ENCODE measurements at regions not wholly inside any gene's neighbourhood (a gene's known extent, or its start where the extent isn't known, plus 50 kb on each side); places are given as distances from the start of the nearest gene placed in this dataset.

DNA sequence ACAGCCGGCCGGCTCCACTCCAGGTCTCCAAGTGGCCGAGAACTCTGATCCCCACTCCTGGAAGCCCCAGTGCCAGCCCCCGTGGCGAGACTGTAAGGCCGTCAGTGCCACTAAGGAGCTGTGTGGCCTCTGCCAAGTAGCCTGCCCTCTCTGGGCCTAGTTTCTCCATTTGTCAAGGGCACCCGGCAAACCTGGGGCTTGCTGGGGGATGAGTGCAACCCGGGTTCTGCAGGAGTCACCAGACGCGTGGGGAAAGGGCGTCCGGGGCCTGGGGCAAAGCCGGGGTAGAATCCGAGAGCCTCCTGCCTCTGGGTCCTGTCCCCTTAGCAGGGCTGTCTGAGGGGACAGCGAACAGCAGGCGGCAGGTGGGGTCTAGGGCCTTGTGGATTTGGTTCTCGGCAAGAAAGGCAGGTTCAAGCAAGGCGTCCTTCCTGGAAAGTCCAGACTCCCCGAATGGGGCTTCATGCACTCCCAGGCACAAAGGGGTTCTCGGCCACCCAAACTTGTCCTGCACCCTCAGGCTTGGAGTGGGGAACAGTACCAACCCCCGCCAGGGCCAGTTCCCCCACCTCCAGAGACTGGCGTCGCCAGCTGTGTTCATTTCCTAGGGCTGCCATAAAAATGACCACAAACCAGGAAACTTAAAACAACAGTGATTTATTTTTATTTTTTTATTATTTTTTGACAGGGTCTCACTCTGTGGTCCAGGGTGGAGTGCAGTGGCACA lies 56.0 kb downstream of the NCOR2 start:
- TF ChIP-seq YY1 (IDR thresholded peaks at IDR 0.05; ENCODE audit: insufficient read depth, insufficient read length): no peak
- TF ChIP-seq SUZ12 (IDR thresholded peaks at IDR 0.05; ENCODE audit: extremely low read depth, insufficient read depth, insufficient read length): no peak
- no peak; the same call in 1 of the 2 replicates for TF ChIP-seq ZNF274 (IDR thresholded peaks at IDR 0.05; ENCODE audit: low read depth, low read length)
